Suprapubic skin (tissue), 4 donors: ENCODE measurements at regions not wholly inside any gene's neighbourhood (a gene's known extent, or its start where the extent isn't known, plus 50 kb on each side); places are given as distances from the start of the nearest gene placed in this dataset.

Source experiments
- DNase-seq, 2 donors: peaks; one replicate each; pipeline ENCODE4 v3.0.0-alpha.2; 2019; ENCODE audit warnings: low spot score in 2 of 2
- H3K27ac ChIP-seq: fragments of 200-600 bp; sonication (generic); one replicate; pipeline ENCODE4 v1.5.1; 2019
- H3K27me3 ChIP-seq: fragments of 200-600 bp; sonication (generic); one replicate; pipeline ENCODE4 v1.5.1; 2019
- H3K36me3 ChIP-seq: fragments of 200-600 bp; sonication (generic); one replicate; pipeline ENCODE4 v1.5.1; 2019
- H3K4me1 ChIP-seq: fragments of 200-600 bp; sonication (generic); one replicate; pipeline ENCODE4 v1.5.1; 2019
- H3K4me3 ChIP-seq: fragments of 200-600 bp; sonication (generic); one replicate; pipeline ENCODE4 v1.5.1; 2019; ENCODE audit warnings: mild to moderate bottlenecking
- H3K9me3 ChIP-seq: fragments of 200-600 bp; sonication (generic); one replicate; pipeline ENCODE4 v1.5.1; 2019
- EP300 ChIP-seq: sonication (generic); formaldehyde crosslinking; IDR thresholded peaks from one replicate; pipeline ENCODE4 v1.6.1; 2017; ENCODE audit warnings: antibody characterized with exemption
- POLR2A ChIP-seq, 2 donors: fragments of 450-650 bp; IDR thresholded peaks; one replicate each; pipeline ENCODE4 v1.6.1; 2017; ENCODE audit warnings: antibody characterized with exemption in 2 of 2, mild to moderate bottlenecking in 2 of 2, moderate library complexity in 2 of 2
- POLR2AphosphoS5 ChIP-seq, 3 donors: sonication (generic); formaldehyde crosslinking; IDR thresholded peaks; one replicate each; pipeline ENCODE4 v1.6.1; 2017; ENCODE audit warnings: antibody characterized with exemption in 3 of 3
- WGBS: methylation state at CpG from one replicate; pipeline ENCODE4 v1.1.5; 2018; 5-methylcytosine and 5-hydroxymethylcytosine counted together
- TF ChIP-seq, protein P1 (sequence below), 2 donors: fragments of 200-600 bp in 1 of 2; fragments of 450-650 bp in 1 of 2; sonication (generic) in 1 of 2; IDR thresholded peaks; one replicate each; pipeline ENCODE4 v1.5.1; 2016 to 2019; ENCODE audit warnings: antibody characterized with exemption in 2 of 2, mild to moderate bottlenecking in 1 of 2, moderate library complexity in 1 of 2

- DNase-seq: no peak
- TF ChIP-seq POLR2AphosphoS5 (IDR thresholded peaks at IDR 0.05): no peak
- TF ChIP-seq, protein P1, sequence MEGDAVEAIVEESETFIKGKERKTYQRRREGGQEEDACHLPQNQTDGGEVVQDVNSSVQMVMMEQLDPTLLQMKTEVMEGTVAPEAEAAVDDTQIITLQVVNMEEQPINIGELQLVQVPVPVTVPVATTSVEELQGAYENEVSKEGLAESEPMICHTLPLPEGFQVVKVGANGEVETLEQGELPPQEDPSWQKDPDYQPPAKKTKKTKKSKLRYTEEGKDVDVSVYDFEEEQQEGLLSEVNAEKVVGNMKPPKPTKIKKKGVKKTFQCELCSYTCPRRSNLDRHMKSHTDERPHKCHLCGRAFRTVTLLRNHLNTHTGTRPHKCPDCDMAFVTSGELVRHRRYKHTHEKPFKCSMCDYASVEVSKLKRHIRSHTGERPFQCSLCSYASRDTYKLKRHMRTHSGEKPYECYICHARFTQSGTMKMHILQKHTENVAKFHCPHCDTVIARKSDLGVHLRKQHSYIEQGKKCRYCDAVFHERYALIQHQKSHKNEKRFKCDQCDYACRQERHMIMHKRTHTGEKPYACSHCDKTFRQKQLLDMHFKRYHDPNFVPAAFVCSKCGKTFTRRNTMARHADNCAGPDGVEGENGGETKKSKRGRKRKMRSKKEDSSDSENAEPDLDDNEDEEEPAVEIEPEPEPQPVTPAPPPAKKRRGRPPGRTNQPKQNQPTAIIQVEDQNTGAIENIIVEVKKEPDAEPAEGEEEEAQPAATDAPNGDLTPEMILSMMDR (IDR thresholded peaks at IDR 0.05): no peak
- TF ChIP-seq POLR2A (IDR thresholded peaks at IDR 0.05): no peak
- no peak for TF ChIP-seq EP300
- Histone ChIP-seq H3K4me1 (no peaks in the 10 kb centered on the region), H3K9me3 (no peaks in the 10 kb centered on the region), H3K27me3 (no peaks in the 10 kb centered on the region), H3K36me3 (no peaks in the 10 kb centered on the region), H3K4me3 (no peak overlapping the region), H3K27ac (no peak overlapping the region)
- 19% methylated on average over 1 of the region's 1 CpG for WGBS
Measured at GRCh38 chr4:28227764-28228163, 1367.1 kb downstream of the STIM2 start.

- no peaks in the 10 kb centered on the region for H3K4me1 ChIP-seq
- H3K27ac ChIP-seq: no peak overlapping the region
- no peaks in the 10 kb centered on the region for H3K36me3 ChIP-seq
- no peaks in the 10 kb centered on the region for H3K9me3 ChIP-seq
- no peaks in the 10 kb centered on the region for H3K27me3 ChIP-seq
- no peak for DNase-seq
- TF ChIP-seq POLR2A (IDR thresholded peaks at IDR 0.05) (no peak), EP300 (no peak), POLR2AphosphoS5 (IDR thresholded peaks at IDR 0.05) (no peak)
- TF ChIP-seq, protein P1 (IDR thresholded peaks at IDR 0.05): no peak
- H3K4me3 ChIP-seq: no peak overlapping the region
- 48% methylated on average over 1 of the region's 1 CpG for WGBS
Measured at GRCh38 chr4:28228561-28229491, 1368.2 kb downstream of the STIM2 start.

GRCh38 chr4:28232376-28232775 lies 1371.7 kb downstream of the STIM2 start:
- H3K27me3 ChIP-seq: no peaks in the 10 kb centered on the region
- TF ChIP-seq, protein P1 (IDR thresholded peaks at IDR 0.05): no peak
- TF ChIP-seq POLR2AphosphoS5 (IDR thresholded peaks at IDR 0.05): no peak
- no peak for TF ChIP-seq EP300
- TF ChIP-seq POLR2A (IDR thresholded peaks at IDR 0.05): no peak
- 62% methylated on average over 2 of the region's 2 CpGs for WGBS
- H3K27ac ChIP-seq: no peak overlapping the region
- no peak for DNase-seq
- H3K36me3 ChIP-seq: no peaks in the 10 kb centered on the region
- no peaks in the 10 kb centered on the region for H3K9me3 ChIP-seq
- no peak overlapping the region for H3K4me3 ChIP-seq
- H3K4me1 ChIP-seq: no peaks in the 10 kb centered on the region

GRCh38 chr4:28232951-28233350 lies 1372.3 kb downstream of the STIM2 start:
- Histone ChIP-seq H3K4me1 (no peaks in the 10 kb centered on the region), H3K27me3 (no peaks in the 10 kb centered on the region), H3K4me3 (no peak overlapping the region), H3K9me3 (no peaks in the 10 kb centered on the region), H3K36me3 (no peaks in the 10 kb centered on the region), H3K27ac (no peak overlapping the region)
- TF ChIP-seq, protein P1 (IDR thresholded peaks at IDR 0.05): no peak
- TF ChIP-seq POLR2A (IDR thresholded peaks at IDR 0.05): no peak
- TF ChIP-seq EP300: no peak
- TF ChIP-seq POLR2AphosphoS5 (IDR thresholded peaks at IDR 0.05): no peak
- WGBS: 42% methylated on average over 1 of the region's 1 CpG
- DNase-seq: no peak

- 53% methylated on average over 2 of the region's 2 CpGs for WGBS
Measured at GRCh38 chr4:28233724-28234123, 1373.1 kb downstream of the STIM2 start.

More at GRCh38 chr4:28233724-28234123, 1373.1 kb downstream of the STIM2 start:
- Histone ChIP-seq H3K27me3 (no peaks in the 10 kb centered on the region), H3K36me3 (no peaks in the 10 kb centered on the region), H3K27ac (no peak overlapping the region), H3K4me3 (no peak overlapping the region), H3K4me1 (no peaks in the 10 kb centered on the region), H3K9me3 (no peaks in the 10 kb centered on the region)
- DNase-seq: no peak
- TF ChIP-seq POLR2A (IDR thresholded peaks at IDR 0.05): no peak
- TF ChIP-seq, protein P1 (IDR thresholded peaks at IDR 0.05): no peak
- TF ChIP-seq POLR2AphosphoS5 (IDR thresholded peaks at IDR 0.05): no peak
- TF ChIP-seq EP300: no peak
